CD4-positive, alpha-beta T cell (primary cell): ENCODE measurements at regions not wholly inside any gene's neighbourhood (a gene's known extent, or its start where the extent isn't known, plus 50 kb on each side); places are given as distances from the start of the nearest gene placed in this dataset.

ENCODE experiments used
- ATAC-seq: fragments of 200-7000 bp; cut with Tn5 transposase; one replicate; pipeline ENCODE4 v1.10.0; 2022; ENCODE audit warnings: mild to moderate bottlenecking; ENCODE audit not compliant: poor library complexity
- CTCF ChIA-PET: fragments of 350-600 bp; sonication (Branson Sonifier 250); formaldehyde crosslinking; loops from one replicate; lab custom pipeline; 2021; ENCODE audit warnings: antibody characterized with exemption, inconsistent platforms; lab: Charles Lee
- POLR2A ChIA-PET: fragments of 350-600 bp; sonication (Branson Sonifier 250); formaldehyde crosslinking; loops from one replicate; lab custom pipeline; 2021; ENCODE audit warnings: antibody characterized with exemption, inconsistent platforms; lab: Charles Lee
- DNase-seq, 14 experiments: peaks; one replicate each; pipeline ENCODE4 v3.0.0-alpha.2; 2013 to 2020; ENCODE audit warnings: mixed read lengths in 2 of 14
- H3K27ac ChIP-seq, 2 donors: one replicate each; pipeline versions ENCODE4 v1.5.1 to v1.7.0; 2013; ENCODE audit warnings: low read length in 2 of 2, low read depth in 1 of 2, mild to moderate bottlenecking in 1 of 2
- H3K27me3 ChIP-seq, 2 experiments: 1 replicate in 1 of 2; 2 replicates in 1 of 2; pipeline versions ENCODE4 v1.6.1 to v1.7.0; 2013; ENCODE audit warnings: low read length in 2 of 2, control low read depth in 1 of 2, mild to moderate bottlenecking in 1 of 2, moderate library complexity in 1 of 2; ENCODE audit not compliant: insufficient read depth in 2 of 2, control insufficient read depth in 1 of 2
- H3K36me3 ChIP-seq: one replicate; pipeline ENCODE4 v1.6.1; 2013; ENCODE audit warnings: low read length, control low read depth; ENCODE audit not compliant: insufficient read depth
- H3K4me1 ChIP-seq: one replicate; pipeline ENCODE4 v1.6.1; 2013; ENCODE audit warnings: low read length, control low read depth; ENCODE audit not compliant: insufficient read depth
- H3K4me3 ChIP-seq: one replicate; pipeline ENCODE4 v1.5.1; 2013; ENCODE audit warnings: mild to moderate bottlenecking, low read length, moderate library complexity
- H3K9me3 ChIP-seq, 2 experiments: 1 replicate in 1 of 2; 2 replicates in 1 of 2; pipeline versions ENCODE4 v1.6.1 to v1.7.0; 2013; ENCODE audit warnings: low read length in 2 of 2, mild to moderate bottlenecking in 2 of 2, control low read depth in 1 of 2, moderate library complexity in 1 of 2; ENCODE audit not compliant: control insufficient read depth in 1 of 2, insufficient read depth in 1 of 2
- H3K27ac Mint-ChIP-seq: one replicate; pipeline ENCODE4 v1.8.0; 2020; ENCODE audit warnings: mixed read lengths
- H3K27me3 Mint-ChIP-seq: one replicate; pipeline ENCODE4 v1.8.0; 2021; ENCODE audit warnings: mixed read lengths
- H3K36me3 Mint-ChIP-seq: one replicate; pipeline ENCODE4 v1.8.0; 2021; ENCODE audit warnings: low read depth, mixed read lengths
- H3K4me1 Mint-ChIP-seq: one replicate; pipeline ENCODE4 v1.8.0; 2021; ENCODE audit warnings: low read depth, mixed read lengths
- H3K4me3 Mint-ChIP-seq: one replicate; pipeline ENCODE4 v1.8.0; 2020; ENCODE audit warnings: mild to moderate bottlenecking, mixed read lengths
- H3K9me3 Mint-ChIP-seq: one replicate; pipeline ENCODE4 v1.8.0; 2020; ENCODE audit warnings: mixed read lengths
- CTCF ChIP-seq: fragments of 200-600 bp; IDR thresholded peaks from one replicate; pipeline ENCODE4 v1.8.0; 2022; ENCODE audit warnings: antibody characterized with exemption, mild to moderate bottlenecking
- intact Hi-C, 2 experiments: fragments of 100-400 bp; cut with DNase I in 1 of 2; cut with micrococcal nuclease in 1 of 2; formaldehyde crosslinking; loops; one replicate each; pipeline versions ENCODE4 v1.15.1 to v1.9.0; 2023 to 2025; cut with DNase I, micrococcal nuclease

GRCh38 chr6:56399672-56400263, 152.4 kb upstream of the COL21A1 start:
- no peaks in the 10 kb centered on the region for H3K4me1 Mint-ChIP-seq
- Histone ChIP-seq H3K4me3 (no peak overlapping the region), H3K4me1 (no peaks in the 10 kb centered on the region), H3K9me3 (no peaks in the 10 kb centered on the region), H3K27ac (no peak overlapping the region), H3K36me3 (no peaks in the 10 kb centered on the region), H3K27me3 (no peaks in the 10 kb centered on the region)
- no peak for TF ChIP-seq CTCF
- H3K27ac Mint-ChIP-seq = no peak overlapping the region
- H3K9me3 Mint-ChIP-seq = peaks cover 5% of the 10 kb centered on the region
- H3K36me3 Mint-ChIP-seq = no peaks in the 10 kb centered on the region
- CTCF ChIA-PET = no interaction called here
- no peak for DNase-seq
- no peaks in the 10 kb centered on the region for H3K27me3 Mint-ChIP-seq
- H3K4me3 Mint-ChIP-seq = no peak overlapping the region
- intact Hi-C loops = no loop called here
- no peak for ATAC-seq
- POLR2A ChIA-PET = no interaction called here

GRCh38 chr6:56399250-56399671, 151.9 kb upstream of the COL21A1 start:
- Histone ChIP-seq H3K27me3 (no peaks in the 10 kb centered on the region), H3K9me3 (no peaks in the 10 kb centered on the region), H3K27ac (no peak overlapping the region), H3K36me3 (no peaks in the 10 kb centered on the region), H3K4me3 (no peak overlapping the region), H3K4me1 (no peaks in the 10 kb centered on the region)
- CTCF ChIA-PET = no interaction called here
- POLR2A ChIA-PET = no interaction called here
- ATAC-seq (no peak), DNase-seq (no peak)
- Mint-ChIP-seq H3K4me3 (no peak overlapping the region), H3K9me3 (peaks cover 5% of the 10 kb centered on the region), H3K27me3 (no peaks in the 10 kb centered on the region), H3K36me3 (no peaks in the 10 kb centered on the region), H3K27ac (no peak overlapping the region), H3K4me1 (no peaks in the 10 kb centered on the region)
- intact Hi-C loops = no loop called here
- TF ChIP-seq CTCF = no peak

GRCh38 chr6:56396435-56396834, 149.1 kb upstream of the COL21A1 start:
- Mint-ChIP-seq H3K27me3 (no peaks in the 10 kb centered on the region), H3K27ac (no peak overlapping the region), H3K36me3 (no peaks in the 10 kb centered on the region), H3K4me3 (no peak overlapping the region), H3K9me3 (no peaks in the 10 kb centered on the region), H3K4me1 (no peaks in the 10 kb centered on the region)
- Histone ChIP-seq H3K27ac (no peak overlapping the region), H3K36me3 (no peaks in the 10 kb centered on the region), H3K4me3 (no peak overlapping the region), H3K4me1 (no peaks in the 10 kb centered on the region), H3K9me3 (no peaks in the 10 kb centered on the region), H3K27me3 (no peaks in the 10 kb centered on the region)
- ATAC-seq (no peak), DNase-seq (no peak)
- ChIA-PET POLR2A (no interaction called here), CTCF (interaction anchor here (0.6 kb wide), 1 partner anchor 87 kb away, joined by 4 read pairs; no protein-coding TSS in a partner anchor)
- TF ChIP-seq CTCF = no peak
- intact Hi-C loops = no loop called here
